ENCODE measurements at regions not wholly inside any gene's neighbourhood (a gene's known extent, or its start where the extent isn't known, plus 50 kb on each side); places are given as distances from the start of the nearest gene placed in this dataset.

DNA sequence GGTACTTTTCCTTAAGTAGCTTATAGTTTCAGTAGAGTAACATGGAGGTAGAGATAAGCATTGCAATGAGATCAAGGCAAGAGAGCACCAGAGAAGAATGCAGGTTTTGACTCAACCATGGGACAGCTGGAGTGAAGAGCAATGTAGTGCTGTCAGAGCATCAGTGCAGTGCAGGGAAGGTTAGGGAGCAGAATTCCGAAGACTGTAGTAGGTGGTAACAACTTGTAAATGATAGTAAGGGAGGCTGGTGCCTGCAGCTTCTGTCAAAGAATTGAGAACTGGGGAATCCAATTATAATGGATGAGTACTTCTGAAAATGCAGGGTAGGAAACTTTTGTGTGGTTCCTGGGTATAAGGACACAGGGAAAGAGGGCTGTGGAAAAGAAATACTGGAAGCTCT, 183.2 kb downstream of the KCNS3 start:
- no peak overlapping the region for H3K23ac ChIP-seq (ENCODE audit: insufficient read length)
- H3K14ac ChIP-seq (ENCODE audit: insufficient read length) = no peak overlapping the region
- no peak overlapping the region; the same call in 1 of the 2 replicates for H2AFZ ChIP-seq (ENCODE audit: low read length)
- H2BK20ac ChIP-seq (ENCODE audit: low read length) = no peak overlapping the region
- 82% methylated on average over 1 of the region's 1 CpG; no CpG with 5 or more reads in 1 of the 2 experiments for WGBS, 2 experiments (ENCODE audit: extremely low coverage in 1 of 2, insufficient coverage in 1 of 2, insufficient read length in 1 of 2, insufficient replicate concordance in 2 of 2, low coverage in 1 of 2, low lambda C conversion rate in 2 of 2, missing lambda C conversion rate in 1 of 2)
- H2BK15ac ChIP-seq (ENCODE audit: low read length) = no peak overlapping the region; the same call in 1 of the 2 replicates
- CTCF ChIA-PET (ENCODE audit: partially characterized antibody) = interaction anchor here (0.8 to 2.3 kb wide), 2 partner anchors 16 to 56 kb away, joined by 3 to 9 read pairs; no protein-coding TSS in a partner anchor
- no peak overlapping the region for H4K8ac ChIP-seq (ENCODE audit: extremely low read depth, insufficient read depth, low read length)
- no peak overlapping the region for H3K27ac ChIP-seq (ENCODE audit: low read depth, low read length)
- H2BK120ac ChIP-seq (replicated peaks; ENCODE audit: low read depth, low read length) = no peak overlapping the region
- H3K27me3 ChIP-seq (replicated peaks in 1 of 4; ENCODE audit: control insufficient read depth in 3 of 4, extremely low read depth in 1 of 4, insufficient read depth in 3 of 4, low read length in 3 of 4) = no peaks in the 10 kb centered on the region
- no peak overlapping the region for H2AK5ac ChIP-seq (ENCODE audit: low read depth, low read length)
- no peaks in the 10 kb centered on the region for H3K9me3 ChIP-seq (ENCODE audit: insufficient read depth in 2 of 2, low read depth in 1 of 2, low read length in 1 of 2)
- no peak overlapping the region for H3K4me3 ChIP-seq (ENCODE audit: extremely low read depth in 1 of 4, insufficient read depth in 2 of 4, low read depth in 3 of 4, low read length in 4 of 4)
- no peaks in the 10 kb centered on the region for H3K23me2 ChIP-seq (ENCODE audit: low read depth, low read length)
- no peak overlapping the region for H3K56ac ChIP-seq (replicated peaks; ENCODE audit: insufficient read length, low read depth, low read length)
- DNase-seq (ENCODE audit: low read depth in 1 of 2, low spot score in 2 of 2) (no peak), FAIRE-seq (no peak)
- no peaks in the 10 kb centered on the region for H3K4me1 ChIP-seq (replicated peaks in 1 of 4; ENCODE audit: control insufficient read depth in 3 of 4, insufficient read depth in 4 of 4, low read length in 3 of 4)
- no peaks in the 10 kb centered on the region for H4K20me1 ChIP-seq (replicated peaks in 1 of 2; ENCODE audit: control insufficient read depth in 1 of 2, insufficient read depth in 2 of 2, low read length in 2 of 2)
- H3K79me1 ChIP-seq (ENCODE audit: low read depth, low read length) = no peaks in the 10 kb centered on the region
- no peak overlapping the region for H2BK5ac ChIP-seq (ENCODE audit: low read depth, low read length)
- no peaks in the 10 kb centered on the region for H3K79me2 ChIP-seq (ENCODE audit: control insufficient read depth in 1 of 2, insufficient read depth in 2 of 2, low read length in 2 of 2)
- no peak overlapping the region for H3K9ac ChIP-seq (replicated peaks in 1 of 4; ENCODE audit: extremely low read depth in 1 of 4, low read depth in 3 of 4, low read length in 3 of 4)
- TF ChIP-seq JUN (IDR thresholded peaks at IDR 0.05; ENCODE audit: low read depth, low read length) (no peak), KDM4A (IDR thresholded peaks at IDR 0.05; ENCODE audit: low read depth, low read length, severe bottlenecking) (no peak), HDAC2 (IDR thresholded peaks at IDR 0.05; ENCODE audit: borderline replicate concordance in 1 of 2, low read depth in 2 of 2, low read length in 2 of 2) (no peak), NRF1 (IDR thresholded peaks at IDR 0.05; ENCODE audit: low read depth, low read length) (no peak), TAF7 (optimal IDR thresholded peaks at IDR 0.05; ENCODE audit: borderline replicate concordance, low read depth, low read length) (no peak), RNF2 (IDR thresholded peaks at IDR 0.05; ENCODE audit: borderline replicate concordance, low read depth, low read length, missing control alignments, poor library complexity, severe bottlenecking) (no peak), TBP (IDR thresholded peaks at IDR 0.05; ENCODE audit: low read depth, low read length) (no peak)
- TF ChIP-seq, protein P1, sequence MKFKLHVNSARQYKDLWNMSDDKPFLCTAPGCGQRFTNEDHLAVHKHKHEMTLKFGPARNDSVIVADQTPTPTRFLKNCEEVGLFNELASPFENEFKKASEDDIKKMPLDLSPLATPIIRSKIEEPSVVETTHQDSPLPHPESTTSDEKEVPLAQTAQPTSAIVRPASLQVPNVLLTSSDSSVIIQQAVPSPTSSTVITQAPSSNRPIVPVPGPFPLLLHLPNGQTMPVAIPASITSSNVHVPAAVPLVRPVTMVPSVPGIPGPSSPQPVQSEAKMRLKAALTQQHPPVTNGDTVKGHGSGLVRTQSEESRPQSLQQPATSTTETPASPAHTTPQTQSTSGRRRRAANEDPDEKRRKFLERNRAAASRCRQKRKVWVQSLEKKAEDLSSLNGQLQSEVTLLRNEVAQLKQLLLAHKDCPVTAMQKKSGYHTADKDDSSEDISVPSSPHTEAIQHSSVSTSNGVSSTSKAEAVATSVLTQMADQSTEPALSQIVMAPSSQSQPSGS (IDR thresholded peaks at IDR 0.05; ENCODE audit: low read length) = no peak
- no peak overlapping the region for H3K18ac ChIP-seq (ENCODE audit: extremely low read depth, low read length)
- no peak overlapping the region for H3K4ac ChIP-seq (replicated peaks; ENCODE audit: insufficient read length, low read depth, low read length)
- no peaks in the 10 kb centered on the region for H3K36me3 ChIP-seq (ENCODE audit: control insufficient read depth in 2 of 4, insufficient read depth in 4 of 4, low read length in 3 of 4)
- H3K4me2 ChIP-seq (ENCODE audit: insufficient read depth in 1 of 2, low read depth in 2 of 2, low read length in 2 of 2) = no peak overlapping the region
- POLR2A ChIA-PET (ENCODE audit: partially characterized antibody) = no interaction called here
- H2BK12ac ChIP-seq (ENCODE audit: low read depth, low read length) = no peak overlapping the region
- H4K91ac ChIP-seq (replicated peaks; ENCODE audit: insufficient read length, low read length) = no peak overlapping the region
- no peak overlapping the region for H4K5ac ChIP-seq (ENCODE audit: insufficient read length, low read depth, low read length)
